ENCODE measurements at regions not wholly inside any gene's neighbourhood (a gene's known extent, or its start where the extent isn't known, plus 50 kb on each side); places are given as distances from the start of the nearest gene placed in this dataset.
"Not testable (repeated sequence)": the region's sequence is repeated elsewhere in the genome, so short reads cannot be mapped to it uniquely, and the experiment has no call there.

DNA sequence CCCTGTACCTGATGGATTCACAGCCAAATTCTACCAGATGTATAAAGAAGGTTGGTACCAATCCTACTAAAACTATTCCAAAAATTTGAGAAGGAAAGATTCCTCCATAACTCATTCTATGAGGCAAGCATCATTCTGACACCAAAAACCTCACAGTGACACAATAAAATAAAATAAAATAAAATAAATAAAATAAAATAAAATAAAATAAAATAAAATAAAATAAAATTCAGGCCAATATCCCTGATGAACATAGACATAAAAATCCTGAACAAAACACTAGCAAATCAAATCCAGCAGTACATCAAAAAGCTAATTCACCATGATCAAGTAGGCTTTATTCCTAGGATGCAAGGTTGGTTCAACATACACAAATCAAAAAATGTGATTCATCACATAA is 108.1 kb downstream of the PROX1 start:
- H3K9me3 ChIP-seq (ENCODE audit: control extremely low read depth in 1 of 5, control insufficient read depth in 4 of 5, insufficient read depth in 2 of 5, low read depth in 1 of 5, low read length in 4 of 5); H3K4me3 ChIP-seq (ENCODE audit: control insufficient read depth in 1 of 7, extremely low read depth in 1 of 7, insufficient read depth in 4 of 7, low read depth in 2 of 7, low read length in 6 of 7); H3K27ac ChIP-seq (ENCODE audit: insufficient read depth in 1 of 2, low read depth in 1 of 2, low read length in 2 of 2, poor library complexity in 1 of 2, severe bottlenecking in 2 of 2); CTCF ChIA-PET; DNase-seq; POLR2A ChIA-PET; H3K27me3 ChIP-seq (replicated peaks in 2 of 5; ENCODE audit: control insufficient read depth in 4 of 5, insufficient read depth in 5 of 5, low read length in 4 of 5); H3K4me1 ChIP-seq (ENCODE audit: control extremely low read depth in 1 of 4, control insufficient read depth in 4 of 4, insufficient read depth in 4 of 4, low read length in 3 of 4); H3K36me3 ChIP-seq (ENCODE audit: control insufficient read depth in 4 of 4, insufficient read depth in 4 of 4, low read length in 3 of 4): not testable (repeated sequence)

DNA sequence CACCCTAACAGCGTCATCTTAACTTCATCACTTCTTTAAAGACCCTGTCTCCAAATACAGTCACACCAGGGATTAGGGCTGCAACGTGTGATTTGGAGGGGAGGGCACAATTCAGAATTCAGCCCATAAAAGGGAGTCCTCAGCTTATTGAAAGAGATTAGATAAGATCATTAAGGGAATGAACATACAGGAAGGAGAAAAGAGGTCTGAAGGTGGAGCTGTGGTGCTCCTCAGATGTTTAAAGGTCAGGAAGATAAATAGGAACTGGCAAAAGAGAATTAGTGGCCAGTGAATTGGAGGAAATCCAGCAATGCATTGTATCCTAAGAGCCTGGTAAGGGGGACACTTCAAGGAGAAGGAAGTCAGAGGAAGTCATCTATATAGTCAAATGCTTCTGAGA is 113.5 kb downstream of the PROX1 start:
- CTCF ChIA-PET, result no interaction called here

DNA sequence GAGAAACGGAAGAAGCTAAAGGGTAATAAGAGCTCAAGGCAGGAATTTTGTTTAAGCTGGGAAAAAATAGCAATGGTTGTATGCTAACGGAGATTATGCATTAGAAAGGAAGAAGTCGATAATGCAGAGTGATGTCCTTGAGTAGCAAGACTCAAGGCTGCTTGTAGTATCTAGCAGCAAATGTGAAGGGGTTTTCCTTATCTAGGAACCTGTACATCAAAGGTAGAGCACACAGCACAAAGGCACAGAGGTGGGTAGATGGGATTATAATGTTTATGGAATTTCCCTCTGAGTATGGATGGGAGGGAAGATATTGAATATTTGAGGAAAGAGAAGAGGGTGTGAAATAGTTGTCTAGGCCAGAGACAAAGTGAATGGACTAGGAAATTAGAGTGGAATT is 114.1 kb downstream of the PROX1 start:
- ChIA-PET POLR2A (no interaction called here), CTCF (no interaction called here)
- peaks cover 0 to 5% (median 0%) of the 10 kb centered on the region in 5 experiments for H3K9me3 ChIP-seq (ENCODE audit: control extremely low read depth in 1 of 5, control insufficient read depth in 4 of 5, insufficient read depth in 2 of 5, low read depth in 1 of 5, low read length in 4 of 5)
- H3K36me3 ChIP-seq (ENCODE audit: control insufficient read depth in 4 of 4, insufficient read depth in 4 of 4, low read length in 3 of 4), result no peaks in the 10 kb centered on the region
- no peaks in the 10 kb centered on the region for H3K4me1 ChIP-seq (ENCODE audit: control extremely low read depth in 1 of 4, control insufficient read depth in 4 of 4, insufficient read depth in 4 of 4, low read length in 3 of 4)
- no peak overlapping the region for H3K27ac ChIP-seq (ENCODE audit: insufficient read depth in 1 of 2, low read depth in 1 of 2, low read length in 2 of 2, poor library complexity in 1 of 2, severe bottlenecking in 2 of 2)
- WGBS (ENCODE audit: insufficient coverage), result 94% methylated on average over 3 of the region's 3 CpGs
- DNase-seq, result no peak
- no peak overlapping the region for H3K4me3 ChIP-seq (ENCODE audit: control insufficient read depth in 1 of 7, extremely low read depth in 1 of 7, insufficient read depth in 4 of 7, low read depth in 2 of 7, low read length in 6 of 7)
- H3K27me3 ChIP-seq (replicated peaks in 2 of 5; ENCODE audit: control insufficient read depth in 4 of 5, insufficient read depth in 5 of 5, low read length in 4 of 5), result peaks cover 0 to 5% (median 2%) of the 10 kb centered on the region in 5 experiments

More for the DNA sequence above, 113.5 kb downstream of the PROX1 start:
- Histone ChIP-seq H3K9me3 (ENCODE audit: control extremely low read depth in 1 of 5, control insufficient read depth in 4 of 5, insufficient read depth in 2 of 5, low read depth in 1 of 5, low read length in 4 of 5) (peaks cover 0 to 5% (median 0%) of the 10 kb centered on the region in 5 experiments), H3K36me3 (ENCODE audit: control insufficient read depth in 4 of 4, insufficient read depth in 4 of 4, low read length in 3 of 4) (no peaks in the 10 kb centered on the region), H3K4me1 (ENCODE audit: control extremely low read depth in 1 of 4, control insufficient read depth in 4 of 4, insufficient read depth in 4 of 4, low read length in 3 of 4) (no peaks in the 10 kb centered on the region), H3K27ac (ENCODE audit: insufficient read depth in 1 of 2, low read depth in 1 of 2, low read length in 2 of 2, poor library complexity in 1 of 2, severe bottlenecking in 2 of 2) (no peak overlapping the region), H3K27me3 (replicated peaks in 2 of 5; ENCODE audit: control insufficient read depth in 4 of 5, insufficient read depth in 5 of 5, low read length in 4 of 5) (peaks cover 0 to 5% (median 0%) of the 10 kb centered on the region in 5 experiments), H3K4me3 (ENCODE audit: control insufficient read depth in 1 of 7, extremely low read depth in 1 of 7, insufficient read depth in 4 of 7, low read depth in 2 of 7, low read length in 6 of 7) (no peak overlapping the region)
- WGBS (ENCODE audit: insufficient coverage), result no CpG with 5 or more reads among the region's 2 CpGs
- DNase-seq, result no peak
- POLR2A ChIA-PET, result no interaction called here

DNA sequence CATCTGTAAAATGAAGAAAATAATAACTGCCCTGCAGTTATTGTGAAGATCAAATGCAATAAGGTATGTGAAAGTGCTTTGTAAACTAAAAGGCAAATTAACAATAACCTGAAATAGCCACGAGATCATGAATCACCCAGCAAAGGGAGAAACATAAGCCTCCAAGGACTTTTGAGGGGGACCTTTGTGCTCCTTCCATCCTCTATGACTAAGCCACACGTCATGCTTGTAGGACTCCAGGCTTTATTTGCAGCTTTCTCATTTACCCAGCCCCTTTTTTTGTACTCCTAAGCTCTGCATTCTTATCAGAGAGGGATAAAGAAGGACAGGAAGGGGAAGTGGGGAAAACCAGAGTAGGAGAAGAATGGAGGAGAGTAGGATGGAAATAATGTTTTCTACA is 115.1 kb downstream of the PROX1 start:
- Histone ChIP-seq H3K27me3 (replicated peaks in 2 of 5; ENCODE audit: control insufficient read depth in 4 of 5, insufficient read depth in 5 of 5, low read length in 4 of 5) (peaks cover 0 to 5% (median 2%) of the 10 kb centered on the region in 5 experiments), H3K27ac (ENCODE audit: insufficient read depth in 1 of 2, low read depth in 1 of 2, low read length in 2 of 2, poor library complexity in 1 of 2, severe bottlenecking in 2 of 2) (no peak overlapping the region), H3K36me3 (ENCODE audit: control insufficient read depth in 4 of 4, insufficient read depth in 4 of 4, low read length in 3 of 4) (no peaks in the 10 kb centered on the region), H3K4me1 (ENCODE audit: control extremely low read depth in 1 of 4, control insufficient read depth in 4 of 4, insufficient read depth in 4 of 4, low read length in 3 of 4) (peaks cover 0 to 2% (median 0%) of the 10 kb centered on the region in 4 experiments), H3K9me3 (ENCODE audit: control extremely low read depth in 1 of 5, control insufficient read depth in 4 of 5, insufficient read depth in 2 of 5, low read depth in 1 of 5, low read length in 4 of 5) (peaks cover 0 to 5% (median 0%) of the 10 kb centered on the region in 5 experiments), H3K4me3 (ENCODE audit: control insufficient read depth in 1 of 7, extremely low read depth in 1 of 7, insufficient read depth in 4 of 7, low read depth in 2 of 7, low read length in 6 of 7) (no peak overlapping the region)
- POLR2A ChIA-PET, result no interaction called here
- WGBS (ENCODE audit: insufficient coverage), result 78% methylated on average over 1 of the region's 2 CpGs
- CTCF ChIA-PET, result no interaction called here
- no peak for DNase-seq

DNA sequence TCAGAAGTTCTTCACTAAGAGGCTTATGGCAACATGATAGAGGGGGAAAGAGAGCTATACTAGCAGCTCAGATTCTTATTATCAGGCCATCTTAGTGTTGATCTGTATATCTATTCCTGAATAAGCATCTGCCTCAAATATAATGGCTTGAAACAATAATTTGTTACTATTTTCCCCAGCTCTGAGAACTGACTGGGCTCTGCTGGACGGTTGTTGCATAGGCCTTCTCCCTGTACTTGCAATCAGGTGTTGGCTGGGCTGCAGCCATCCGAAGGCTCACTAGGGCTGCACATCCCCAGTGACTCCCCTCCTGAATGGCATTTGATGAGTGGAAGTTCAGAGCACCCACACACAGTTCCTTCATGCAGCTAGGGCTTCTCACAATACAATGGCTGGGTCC is 116.0 kb downstream of the PROX1 start:
- H3K27ac ChIP-seq (ENCODE audit: insufficient read depth in 1 of 2, low read depth in 1 of 2, low read length in 2 of 2, poor library complexity in 1 of 2, severe bottlenecking in 2 of 2), result no peak overlapping the region
- CTCF ChIA-PET, result no interaction called here
- 91% methylated on average over 1 of the region's 2 CpGs for WGBS (ENCODE audit: insufficient coverage)

DNA sequence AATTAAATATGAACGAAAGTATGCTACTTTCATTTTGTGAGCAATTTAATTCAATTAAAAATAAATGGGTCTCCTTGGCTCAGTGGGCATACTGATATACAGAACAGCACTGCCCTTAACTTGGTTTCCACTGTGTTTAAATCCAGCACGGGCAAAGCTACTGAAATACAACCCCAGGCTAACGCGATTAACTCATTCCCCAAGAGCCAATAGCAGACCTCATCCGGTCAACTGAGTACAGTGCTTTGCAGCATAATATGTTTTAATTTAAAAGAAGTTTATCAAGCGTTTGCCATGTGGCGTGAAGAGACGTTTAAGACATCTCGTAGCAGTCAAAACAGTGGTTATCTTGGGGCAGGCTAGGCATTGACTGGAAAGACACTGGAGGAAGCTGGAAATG is 118.6 kb downstream of the PROX1 start:
- H3K4me1 ChIP-seq (ENCODE audit: control extremely low read depth in 1 of 4, control insufficient read depth in 4 of 4, insufficient read depth in 4 of 4, low read length in 3 of 4), result peaks cover 0 to 2% (median 0%) of the 10 kb centered on the region in 4 experiments
- H3K9me3 ChIP-seq (ENCODE audit: control extremely low read depth in 1 of 5, control insufficient read depth in 4 of 5, insufficient read depth in 2 of 5, low read depth in 1 of 5, low read length in 4 of 5), result peaks cover 0 to 5% (median 0%) of the 10 kb centered on the region in 5 experiments
- WGBS (ENCODE audit: insufficient coverage), result 98% methylated on average over 7 of the region's 9 CpGs
- H3K27ac ChIP-seq (ENCODE audit: insufficient read depth in 1 of 2, low read depth in 1 of 2, low read length in 2 of 2, poor library complexity in 1 of 2, severe bottlenecking in 2 of 2), result no peak overlapping the region
- H3K4me3 ChIP-seq (ENCODE audit: control insufficient read depth in 1 of 7, extremely low read depth in 1 of 7, insufficient read depth in 4 of 7, low read depth in 2 of 7, low read length in 6 of 7), result no peak overlapping the region
- H3K36me3 ChIP-seq (ENCODE audit: control insufficient read depth in 4 of 4, insufficient read depth in 4 of 4, low read length in 3 of 4), result no peaks in the 10 kb centered on the region
- DNase-seq, result no peak
- CTCF ChIA-PET, result no interaction called here
- peaks cover 0 to 5% (median 0%) of the 10 kb centered on the region in 5 experiments for H3K27me3 ChIP-seq (replicated peaks in 2 of 5; ENCODE audit: control insufficient read depth in 4 of 5, insufficient read depth in 5 of 5, low read length in 4 of 5)
- POLR2A ChIA-PET, result no interaction called here

More for the DNA sequence above, 116.0 kb downstream of the PROX1 start:
- Histone ChIP-seq H3K4me3 (ENCODE audit: control insufficient read depth in 1 of 7, extremely low read depth in 1 of 7, insufficient read depth in 4 of 7, low read depth in 2 of 7, low read length in 6 of 7) (no peak overlapping the region), H3K27me3 (replicated peaks in 2 of 5; ENCODE audit: control insufficient read depth in 4 of 5, insufficient read depth in 5 of 5, low read length in 4 of 5) (peaks cover 0 to 5% (median 2%) of the 10 kb centered on the region in 5 experiments), H3K9me3 (ENCODE audit: control extremely low read depth in 1 of 5, control insufficient read depth in 4 of 5, insufficient read depth in 2 of 5, low read depth in 1 of 5, low read length in 4 of 5) (peaks cover 0 to 5% (median 0%) of the 10 kb centered on the region in 5 experiments), H3K36me3 (ENCODE audit: control insufficient read depth in 4 of 4, insufficient read depth in 4 of 4, low read length in 3 of 4) (no peaks in the 10 kb centered on the region), H3K4me1 (ENCODE audit: control extremely low read depth in 1 of 4, control insufficient read depth in 4 of 4, insufficient read depth in 4 of 4, low read length in 3 of 4) (peaks cover 0 to 2% (median 0%) of the 10 kb centered on the region in 4 experiments)
- POLR2A ChIA-PET, result no interaction called here
- no peak for DNase-seq

DNA sequence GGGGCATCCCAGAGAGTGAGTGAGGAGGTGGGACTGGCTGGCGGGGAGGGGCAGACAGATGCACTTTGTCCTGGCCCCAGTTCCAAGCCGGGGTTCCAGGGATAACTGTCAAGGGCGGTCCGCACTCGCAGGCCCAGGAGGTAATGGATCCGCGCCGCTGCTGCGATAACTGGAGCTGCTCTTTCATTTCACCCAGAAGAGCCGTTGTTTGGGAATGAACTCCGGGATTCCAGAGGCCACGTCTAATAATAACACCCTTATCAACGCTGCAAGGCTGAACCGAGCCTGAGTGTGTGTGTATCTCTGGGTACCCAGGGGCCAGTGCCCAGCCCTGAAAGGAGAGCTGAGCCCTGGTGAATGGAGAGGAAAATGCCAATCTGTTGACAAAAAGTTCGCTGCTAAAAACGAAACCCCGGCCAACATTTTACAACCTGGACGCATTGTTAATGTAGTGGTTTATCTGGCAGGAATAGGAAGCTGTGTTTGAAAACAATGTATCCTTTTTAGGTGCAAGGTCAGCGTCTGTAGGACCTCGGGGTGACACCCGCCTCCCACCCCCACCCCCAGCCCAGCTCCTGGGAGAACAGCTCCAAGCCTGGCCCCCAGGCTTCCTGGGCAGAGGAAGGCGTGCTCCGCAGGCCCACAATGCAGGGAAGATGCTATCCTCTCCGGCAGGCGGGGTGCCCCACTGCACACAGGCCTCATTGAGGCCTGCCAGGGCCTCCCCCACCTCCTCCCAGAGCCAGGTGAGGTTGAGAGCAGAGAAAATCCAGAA is 119.7 kb downstream of the PROX1 start:
- peaks cover 0 to 2% (median 0%) of the 10 kb centered on the region in 4 experiments for H3K4me1 ChIP-seq (ENCODE audit: control extremely low read depth in 1 of 4, control insufficient read depth in 4 of 4, insufficient read depth in 4 of 4, low read length in 3 of 4)
- peak overlapping the region in 5 of 7 experiments; percentile 13 to 68 (median 38) for H3K4me3 ChIP-seq (ENCODE audit: control insufficient read depth in 1 of 7, extremely low read depth in 1 of 7, insufficient read depth in 4 of 7, low read depth in 2 of 7, low read length in 6 of 7)
- H3K36me3 ChIP-seq (ENCODE audit: control insufficient read depth in 4 of 4, insufficient read depth in 4 of 4, low read length in 3 of 4), result no peaks in the 10 kb centered on the region
- 27% methylated on average over 12 of the region's 25 CpGs for WGBS (ENCODE audit: insufficient coverage)
- no peak overlapping the region for H3K27ac ChIP-seq (ENCODE audit: insufficient read depth in 1 of 2, low read depth in 1 of 2, low read length in 2 of 2, poor library complexity in 1 of 2, severe bottlenecking in 2 of 2)
- H3K9me3 ChIP-seq (ENCODE audit: control extremely low read depth in 1 of 5, control insufficient read depth in 4 of 5, insufficient read depth in 2 of 5, low read depth in 1 of 5, low read length in 4 of 5), result peaks cover 0 to 5% (median 0%) of the 10 kb centered on the region in 5 experiments
- CTCF ChIA-PET, result no interaction called here
- DNase-seq, result peak in 1 of 3 donors; percentile 6
- peaks cover 0 to 2% (median 0%) of the 10 kb centered on the region in 5 experiments for H3K27me3 ChIP-seq (replicated peaks in 2 of 5; ENCODE audit: control insufficient read depth in 4 of 5, insufficient read depth in 5 of 5, low read length in 4 of 5)
- POLR2A ChIA-PET, result interaction anchor here (0.7 kb wide), 1 partner anchor 96 kb away, joined by 3 read pairs; no protein-coding TSS in a partner anchor

Data from common myeloid progenitor, CD34-positive (primary cell).